GM21717 (cell line): ENCODE measurements at regions not wholly inside any gene's neighbourhood (a gene's known extent, or its start where the extent isn't known, plus 50 kb on each side); places are given as distances from the start of the nearest gene placed in this dataset.

Experiments
- ATAC-seq: cut with Tn5 transposase; IDR thresholded peaks from one replicate; pipeline ENCODE4 v1.9.1; 2021; ENCODE audit warnings: mild to moderate bottlenecking, moderate library complexity; ENCODE audit not compliant: unreplicated experiment

GRCh38 chr15:100734586-100734985, 132.2 kb downstream of the ASB7 start:
- no peak for ATAC-seq

- ATAC-seq = no peak
Measured at GRCh38 chr15:100735129-100736053, 133.0 kb downstream of the ASB7 start.

GRCh38 chr15:100737214-100737613, 134.8 kb downstream of the ASB7 start:
- ATAC-seq = no peak

GRCh38 chr15:100738614-100739013, 136.2 kb downstream of the ASB7 start:
- no peak for ATAC-seq

GRCh38 chr15:100740138-100740537, 137.7 kb downstream of the ASB7 start:
- ATAC-seq = no peak

DNA sequence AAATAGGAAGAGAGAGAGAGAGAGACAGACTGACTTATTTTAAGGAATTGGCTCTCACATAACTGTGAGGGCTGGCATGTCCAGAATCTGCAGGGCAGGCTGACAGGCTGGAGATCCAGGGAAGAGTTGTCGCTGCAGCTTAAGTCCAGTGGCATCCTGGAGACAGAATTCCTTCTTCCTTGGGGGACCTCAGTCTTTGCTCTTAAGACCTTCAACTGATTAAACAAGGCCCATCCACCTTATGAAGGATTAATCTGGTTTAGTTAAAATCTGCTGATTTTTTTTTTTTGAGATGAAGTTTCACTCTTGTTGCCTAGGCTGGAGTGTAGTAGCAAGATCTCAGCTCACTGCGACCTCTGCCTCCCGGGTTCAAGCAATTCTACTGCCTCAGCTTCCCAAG, 128.0 kb upstream of the ALDH1A3 start:
- no peak for ATAC-seq

- no peak for ATAC-seq
Measured at GRCh38 chr15:100753503-100753902, 126.1 kb upstream of the ALDH1A3 start.

- no peak for ATAC-seq
Measured at GRCh38 chr15:100757661-100758060, 122.0 kb upstream of the ALDH1A3 start.

DNA sequence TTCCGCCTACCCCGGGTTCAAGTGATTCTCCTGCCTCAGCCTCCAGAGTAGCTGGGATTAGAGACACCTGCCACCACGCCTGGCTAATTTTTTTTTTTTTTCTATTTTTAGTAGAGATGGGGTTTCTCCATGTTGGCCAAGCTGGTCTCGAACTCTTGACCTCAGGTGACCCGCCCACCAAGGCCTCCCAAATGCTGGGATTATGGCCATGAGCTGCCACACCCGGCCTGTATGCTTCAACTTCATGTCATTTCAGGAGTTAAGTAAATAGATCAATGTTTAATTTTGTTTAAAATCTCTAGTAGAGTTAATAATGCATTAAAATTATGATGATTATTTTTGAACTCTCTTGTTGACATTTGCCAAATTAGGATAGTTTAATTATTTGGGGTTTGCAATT, 121.1 kb upstream of the ALDH1A3 start:
- no peak for ATAC-seq

DNA sequence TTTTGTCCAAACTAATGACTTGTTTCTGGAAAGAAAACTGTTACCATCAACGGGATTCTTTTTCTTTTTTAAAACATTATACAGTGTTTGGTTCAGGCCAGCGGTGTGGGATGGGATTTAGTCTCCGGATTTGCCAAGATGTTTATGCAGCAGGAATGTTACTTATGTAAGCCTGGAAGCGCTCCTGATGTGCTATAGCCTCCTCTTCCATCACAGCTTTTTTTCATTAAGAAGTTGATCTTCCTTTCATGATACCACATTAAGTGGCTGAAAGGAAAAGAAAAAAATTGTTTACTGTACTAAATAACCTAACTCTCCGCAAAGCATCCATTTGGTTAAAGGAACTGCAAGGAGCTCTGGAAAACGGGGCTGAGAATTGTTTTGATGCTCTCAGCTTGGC, 120.5 kb upstream of the ALDH1A3 start:
- no peak for ATAC-seq

DNA sequence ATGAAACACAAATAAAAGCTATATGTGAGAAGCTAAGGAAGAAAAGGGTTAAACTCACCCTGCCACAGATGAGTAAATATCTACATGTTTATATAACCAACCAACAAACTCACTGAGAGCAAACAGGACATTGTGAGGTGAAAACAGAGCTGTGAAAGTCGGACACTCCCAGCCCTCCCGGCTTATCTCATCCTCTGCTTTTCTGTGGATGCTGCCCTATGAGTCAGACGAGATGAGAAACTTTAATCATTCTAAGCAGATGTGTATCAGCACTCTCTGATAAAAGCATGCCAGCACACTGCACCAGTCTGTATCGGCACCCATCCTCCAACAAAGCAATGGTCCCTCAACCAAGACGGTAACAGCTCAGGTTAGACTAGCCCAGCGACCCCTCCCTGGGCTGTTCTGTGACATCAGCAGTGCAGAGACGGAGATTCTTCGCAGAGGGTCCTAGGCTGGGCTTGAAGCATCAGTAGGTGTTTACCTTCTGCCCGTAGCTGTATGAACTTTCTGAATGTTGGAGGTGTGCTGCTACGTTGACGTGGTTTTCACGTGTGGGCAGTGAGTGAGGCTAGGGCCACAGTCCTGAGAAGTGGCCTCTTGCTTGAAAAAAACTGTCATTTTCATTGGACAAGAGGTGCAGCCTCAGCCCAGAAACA, 119.8 kb upstream of the ALDH1A3 start:
- no peak for ATAC-seq

GRCh38 chr15:100760357-100760903, 119.2 kb upstream of the ALDH1A3 start:
- ATAC-seq = no peak

DNA sequence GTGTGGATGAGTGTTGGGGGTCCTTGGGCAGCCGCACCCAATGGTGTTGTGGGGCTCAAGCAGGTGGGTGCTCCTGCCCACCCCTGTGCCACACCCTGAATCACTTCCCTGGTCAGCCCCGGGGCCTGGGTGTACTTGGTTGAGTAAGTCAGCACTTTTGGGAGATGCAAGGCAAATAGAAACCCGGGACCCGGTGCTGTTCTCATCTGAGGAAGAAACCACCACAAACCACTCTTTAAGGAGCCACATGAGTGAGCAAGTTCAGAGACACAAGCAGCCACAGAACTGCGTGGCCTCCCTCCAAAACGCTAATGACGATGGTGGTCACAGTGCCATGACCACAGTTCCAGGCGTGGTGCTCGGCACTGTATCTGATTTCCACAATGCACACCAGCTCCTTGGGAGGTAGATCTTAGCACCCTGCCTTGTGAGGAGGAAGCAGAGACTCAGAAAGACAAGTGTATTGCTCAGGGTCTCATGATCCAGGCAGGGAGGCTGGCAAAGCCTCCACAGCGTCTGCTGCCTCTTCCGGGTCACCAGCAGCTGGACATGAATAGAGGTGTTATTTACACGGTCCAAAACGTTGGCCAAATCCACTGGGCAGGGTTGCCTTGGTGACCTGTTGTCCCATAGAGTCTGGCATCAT, 118.2 kb upstream of the ALDH1A3 start:
- no peak for ATAC-seq

- ATAC-seq = no peak
Measured at GRCh38 chr15:100762289-100762688, 117.3 kb upstream of the ALDH1A3 start.

- no peak for ATAC-seq
Measured at GRCh38 chr15:100762913-100763834, 116.5 kb upstream of the ALDH1A3 start.

DNA sequence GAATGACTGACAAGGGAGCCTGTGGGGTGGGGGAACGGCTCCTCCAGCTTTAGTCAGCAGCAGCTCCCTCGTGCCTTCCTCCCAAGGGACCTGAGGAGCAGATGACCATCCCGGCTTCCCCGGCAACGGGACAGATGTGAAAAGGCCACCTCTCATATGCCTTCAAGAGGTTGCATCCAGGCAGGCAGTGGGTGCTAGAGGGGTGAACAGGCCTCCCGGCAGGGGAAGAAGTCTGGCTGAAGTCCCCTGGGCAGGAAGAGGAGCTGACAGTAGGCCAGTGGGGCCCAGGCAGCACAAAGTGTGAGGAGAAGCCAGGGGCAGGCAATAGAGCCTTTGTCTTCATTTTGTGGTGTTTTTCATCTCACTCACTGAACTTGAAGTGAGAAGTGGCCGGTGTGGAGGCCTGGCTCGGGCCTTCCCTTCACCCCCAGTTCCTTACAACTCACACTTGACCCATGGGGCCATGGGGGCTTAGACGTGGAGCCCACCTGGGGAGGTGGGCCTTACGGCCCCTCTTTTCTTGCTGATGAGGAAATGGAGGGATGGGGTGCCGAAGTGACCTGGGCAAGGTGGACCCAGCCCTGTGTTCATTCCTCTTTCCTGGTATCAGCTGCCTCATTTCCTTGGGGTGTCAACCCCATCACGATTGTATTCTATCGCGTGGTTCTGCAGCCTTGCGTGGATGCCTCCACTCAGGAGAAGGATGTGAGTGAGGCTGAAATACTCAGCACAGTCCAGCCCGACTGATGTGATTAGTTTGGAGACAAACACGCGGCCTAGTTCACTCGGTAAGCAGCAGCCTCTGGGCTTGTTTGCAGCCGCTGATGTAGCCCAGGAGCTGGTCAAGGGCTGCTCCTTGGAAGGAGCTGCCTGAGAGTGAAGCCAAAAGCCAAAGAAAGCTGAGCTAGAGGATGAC, 115.5 kb upstream of the ALDH1A3 start:
- ATAC-seq = no peak

DNA sequence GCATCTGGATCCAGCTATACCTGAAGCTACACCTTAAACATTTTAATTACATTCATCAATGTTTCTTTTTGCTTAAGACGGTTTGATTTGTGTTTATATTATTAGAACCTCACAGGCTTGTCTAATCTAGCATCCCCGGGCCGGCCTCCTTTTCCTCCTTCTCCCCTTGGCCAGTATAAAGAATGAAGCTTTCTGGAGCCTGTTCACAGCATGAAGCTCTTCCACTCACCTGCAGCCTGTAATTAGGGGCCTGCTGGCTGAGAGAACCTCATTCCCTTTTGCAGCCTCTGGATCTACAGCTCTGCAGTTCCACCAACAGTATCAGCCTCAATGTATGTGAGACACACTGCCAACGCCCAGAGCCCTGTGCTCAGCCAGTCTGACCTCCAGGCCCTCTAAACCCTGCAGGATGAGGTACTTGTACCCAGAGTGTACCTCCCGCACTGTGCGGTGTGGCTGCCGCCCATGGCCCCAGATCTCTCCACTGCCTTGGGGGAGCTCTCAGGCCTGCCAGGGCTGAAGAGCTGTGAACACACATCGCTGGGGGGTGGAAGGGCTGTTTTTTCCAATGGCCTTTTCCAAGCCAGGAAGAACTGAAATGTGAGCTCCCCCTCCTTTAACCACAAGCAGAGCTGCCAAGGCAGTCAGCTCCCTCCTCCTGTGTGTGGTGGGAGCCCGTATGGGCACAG, 114.7 kb upstream of the ALDH1A3 start:
- ATAC-seq = no peak

DNA sequence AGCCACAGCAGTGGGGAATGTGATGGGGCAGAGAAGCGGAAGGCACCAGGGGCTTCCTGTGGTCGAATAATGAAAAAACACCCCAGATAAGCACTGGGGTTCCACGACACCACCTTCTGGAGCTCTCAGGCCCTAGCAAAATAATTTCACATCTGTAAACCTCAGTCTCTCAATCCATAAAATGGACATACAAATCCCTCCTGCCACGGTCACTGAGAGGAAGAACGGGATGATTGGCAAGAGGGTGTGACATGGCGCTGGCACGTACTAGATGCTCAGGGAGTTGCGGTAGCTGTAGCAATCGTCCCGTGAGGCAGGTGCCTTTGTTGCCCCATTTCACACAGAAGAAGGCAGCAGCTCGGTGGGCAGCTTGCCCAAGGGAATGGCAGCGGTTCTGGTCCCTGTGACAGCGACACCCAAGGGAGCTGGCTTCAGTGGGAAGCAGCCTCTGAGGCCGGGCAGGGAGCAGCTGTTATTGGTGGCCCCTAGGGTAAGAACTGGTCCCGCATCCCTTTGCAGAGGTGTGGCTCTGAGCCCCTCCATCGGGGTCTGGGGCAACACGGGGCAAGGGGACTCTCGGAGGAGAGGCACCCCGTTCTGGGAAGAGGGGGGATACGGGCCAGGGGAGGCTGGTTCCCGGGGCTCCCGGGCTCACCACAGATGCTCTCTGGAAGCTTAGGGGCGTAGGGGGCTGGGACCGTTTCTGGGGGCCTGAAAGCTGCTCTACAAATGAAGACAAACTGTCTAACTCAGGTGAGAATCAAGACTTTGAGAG, 114.0 kb upstream of the ALDH1A3 start:
- no peak for ATAC-seq
